ENCODE measurements at regions not wholly inside any gene's neighbourhood (a gene's known extent, or its start where the extent isn't known, plus 50 kb on each side); places are given as distances from the start of the nearest gene placed in this dataset.

- no peak for DNase-seq (ENCODE audit: low spot score)
These were observed 241.4 kb downstream of the EDEM1 start for GRCh38 chr3:5428607-5429516.

GRCh38 chr3:5429517-5429890 lies 242.0 kb downstream of the EDEM1 start:
- no peak for DNase-seq (ENCODE audit: low spot score)

GRCh38 chr3:5430701-5431100 lies 243.2 kb downstream of the EDEM1 start:
- no peak for DNase-seq (ENCODE audit: low spot score)

DNA sequence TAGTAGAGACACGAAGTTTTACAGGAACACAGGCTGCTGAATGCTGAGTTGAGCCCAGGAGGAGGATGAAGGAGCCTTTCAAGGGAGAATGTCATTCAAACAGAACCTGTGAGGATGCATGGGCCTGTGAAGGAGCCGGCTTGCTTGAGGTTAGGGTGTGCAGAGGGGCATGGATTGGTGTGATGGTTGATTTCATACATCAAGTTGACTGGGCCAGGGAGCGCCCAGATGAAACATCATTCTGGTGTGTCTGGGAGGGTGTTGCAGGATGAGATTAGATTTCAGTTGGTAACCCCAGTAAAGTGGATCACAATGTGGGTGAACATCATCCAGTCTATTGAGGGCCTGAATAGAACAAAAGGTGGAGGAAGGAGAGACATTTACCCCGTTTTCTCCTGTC lies 243.6 kb downstream of the EDEM1 start:
- no peak for DNase-seq (ENCODE audit: low spot score)

DNA sequence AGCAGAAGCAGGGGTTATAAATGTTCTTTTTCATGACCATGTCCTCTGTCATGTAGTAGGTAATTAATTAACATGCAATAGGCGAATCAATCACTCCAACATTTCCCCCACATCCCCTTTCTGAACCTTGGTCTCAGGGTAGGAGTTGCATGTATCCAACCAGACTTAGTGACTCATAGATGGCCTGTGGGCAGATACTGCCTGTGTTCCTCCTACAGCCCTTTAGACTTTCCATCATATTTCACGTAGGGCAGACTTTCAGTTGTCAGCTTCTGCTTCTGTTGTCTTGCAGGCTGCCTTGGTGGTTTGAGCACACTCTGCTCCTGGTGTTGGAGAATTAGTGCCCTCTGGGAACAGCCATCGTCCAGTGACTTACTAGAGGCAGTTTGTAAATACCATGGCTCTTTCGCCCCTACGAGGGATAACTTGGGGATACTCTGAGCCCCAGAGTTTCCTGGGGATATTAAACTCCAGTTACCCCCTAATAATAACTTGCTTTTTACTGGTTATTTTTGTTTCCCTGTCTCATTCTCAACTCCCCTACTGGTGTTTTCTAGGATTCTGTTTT lies 244.4 kb downstream of the EDEM1 start:
- no peak for DNase-seq (ENCODE audit: low spot score)

GRCh38 chr3:5437296-5437782 lies 249.8 kb downstream of the EDEM1 start:
- no peak for DNase-seq (ENCODE audit: low spot score)

DNA sequence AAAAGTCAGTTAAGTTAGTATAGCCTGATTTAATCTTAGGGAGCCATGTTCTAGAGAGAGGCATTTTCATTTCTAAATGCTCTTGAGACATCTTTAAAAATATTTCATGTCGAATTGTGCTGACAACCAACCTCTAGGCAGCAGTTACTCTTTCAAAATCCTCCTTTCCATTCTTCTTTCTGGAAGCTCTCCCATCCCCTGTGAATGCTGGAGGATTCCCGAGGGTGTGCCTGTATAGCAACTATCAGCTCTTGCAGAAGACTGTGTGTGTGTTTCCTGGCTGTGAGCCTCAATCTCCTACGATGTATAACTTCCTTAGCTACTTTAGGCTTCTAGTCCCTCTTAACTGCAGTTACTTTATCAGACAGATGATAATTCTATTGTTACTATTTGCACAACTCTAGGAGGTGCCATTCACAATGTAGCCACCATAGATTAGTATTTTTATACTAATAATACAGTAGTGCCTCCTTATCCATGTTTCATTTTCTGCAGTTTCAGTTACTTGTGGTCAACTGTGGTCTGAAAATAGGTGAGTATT lies 250.3 kb downstream of the EDEM1 start:
- no peak for DNase-seq (ENCODE audit: low spot score)

- DNase-seq (ENCODE audit: low spot score), result no peak
These were observed 253.9 kb downstream of the EDEM1 start for GRCh38 chr3:5441401-5441800.

GRCh38 chr3:5442106-5442785 lies 254.7 kb downstream of the EDEM1 start:
- no peak for DNase-seq (ENCODE audit: low spot score)

GRCh38 chr3:5442786-5443138 lies 255.3 kb downstream of the EDEM1 start:
- no peak for DNase-seq (ENCODE audit: low spot score)

- DNase-seq (ENCODE audit: low spot score), result no peak
These were observed 256.7 kb downstream of the EDEM1 start for GRCh38 chr3:5444253-5444652.

DNA sequence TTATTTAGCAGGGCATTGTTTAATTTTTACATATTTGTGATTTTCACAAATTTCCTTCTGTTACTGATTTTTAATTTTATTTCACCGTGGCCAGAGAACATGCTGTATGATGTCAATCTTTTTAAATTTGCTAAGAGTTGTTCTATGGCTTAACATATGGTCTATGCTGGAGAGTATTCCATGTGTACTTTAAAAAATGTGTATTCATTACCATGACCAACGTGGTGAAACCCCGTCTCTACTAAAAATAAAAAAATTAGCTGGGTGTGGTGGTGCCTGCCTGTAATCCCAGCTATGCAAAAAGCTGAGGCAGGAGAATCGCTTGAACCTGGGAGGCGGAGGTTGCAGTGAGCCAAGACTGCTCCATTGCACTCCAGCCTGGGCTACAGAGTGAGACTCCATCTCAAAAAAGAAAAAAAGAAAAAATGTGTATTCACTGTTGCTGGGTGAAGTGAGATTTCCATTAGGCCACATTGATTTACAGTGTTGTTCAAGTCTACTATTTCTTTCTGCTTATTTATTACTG lies 258.2 kb downstream of the EDEM1 start:
- DNase-seq (ENCODE audit: low spot score), result no peak

DNA sequence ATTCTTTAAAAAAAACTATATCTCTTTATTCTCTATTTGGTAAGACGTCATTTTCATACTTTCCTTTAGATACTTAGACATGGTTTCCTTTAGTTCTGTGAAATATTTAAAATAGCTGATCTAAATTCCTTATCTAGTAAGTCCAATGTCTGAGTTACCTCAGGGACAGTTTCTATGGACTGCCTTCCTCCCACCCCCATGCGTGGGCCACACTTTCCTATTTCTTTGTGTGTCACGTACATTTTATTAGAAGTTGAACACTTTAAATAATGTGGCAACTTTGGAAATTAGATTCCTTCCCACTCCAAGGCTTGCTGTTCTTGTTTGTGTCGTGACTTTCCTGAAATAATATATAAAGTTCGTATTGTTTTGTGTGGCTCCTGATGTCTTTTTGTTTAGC lies 260.7 kb downstream of the EDEM1 start:
- DNase-seq (ENCODE audit: low spot score), result no peak

DNA sequence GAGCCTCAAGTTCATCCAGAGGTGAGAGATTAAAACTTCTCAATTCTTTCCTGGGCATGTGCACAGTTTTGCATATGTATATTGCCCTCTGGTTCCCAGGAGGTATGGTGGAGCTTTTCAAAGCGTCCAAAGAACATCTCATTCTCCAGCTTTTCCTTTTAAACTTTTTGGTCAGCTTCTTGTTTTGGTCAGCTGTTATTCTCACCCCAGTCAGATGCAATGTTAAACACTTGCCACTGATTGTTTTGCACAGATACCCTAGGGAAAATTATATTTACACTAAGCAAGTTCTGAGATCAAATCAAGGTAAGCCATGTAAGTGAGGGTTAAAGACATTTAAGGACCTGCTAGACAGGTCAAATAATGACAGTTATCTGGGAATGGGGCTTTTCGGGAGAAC lies 261.3 kb downstream of the EDEM1 start:
- no peak for DNase-seq (ENCODE audit: low spot score)

GRCh38 chr3:5456199-5456598 lies 268.7 kb downstream of the EDEM1 start:
- DNase-seq (ENCODE audit: low spot score), result no peak

DNA sequence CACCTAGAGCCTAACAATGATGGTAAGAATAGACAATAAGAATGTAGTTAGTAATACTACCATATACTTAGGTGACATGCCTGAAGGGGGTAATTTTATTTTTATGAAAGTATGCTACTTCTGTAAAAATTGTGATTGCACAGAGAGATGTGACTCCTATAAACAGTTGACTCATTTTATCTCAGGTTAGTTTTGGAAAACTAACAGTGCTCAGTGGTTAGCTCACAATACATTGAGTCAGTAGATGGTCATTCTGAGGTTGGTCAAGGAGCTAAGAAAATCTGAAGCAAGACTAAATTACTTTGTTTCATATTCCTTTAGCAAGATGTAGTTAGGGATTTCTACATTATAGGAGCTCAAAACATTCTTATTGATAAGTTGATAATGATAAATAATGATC lies 271.0 kb downstream of the EDEM1 start:
- no peak for DNase-seq (ENCODE audit: low spot score)

DNA sequence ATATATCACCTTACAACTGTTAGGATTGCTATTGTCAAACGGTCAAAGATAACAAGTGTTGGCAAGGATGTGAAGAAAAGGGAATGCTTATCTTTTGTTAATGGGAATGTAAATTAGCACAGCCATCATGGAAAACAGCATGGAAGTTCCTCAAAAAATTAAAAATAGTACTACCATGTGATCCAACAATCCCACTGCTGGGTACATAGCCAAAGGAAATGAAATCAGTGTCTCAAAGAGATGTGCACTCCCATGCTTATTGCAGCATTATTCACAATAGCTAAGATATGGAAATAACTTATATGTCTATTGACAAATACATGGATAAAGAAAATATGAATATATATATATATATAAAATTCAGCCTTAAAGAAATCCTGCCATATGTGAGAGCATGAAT lies 274.6 kb downstream of the EDEM1 start:
- DNase-seq (ENCODE audit: low spot score), result no peak

DNA sequence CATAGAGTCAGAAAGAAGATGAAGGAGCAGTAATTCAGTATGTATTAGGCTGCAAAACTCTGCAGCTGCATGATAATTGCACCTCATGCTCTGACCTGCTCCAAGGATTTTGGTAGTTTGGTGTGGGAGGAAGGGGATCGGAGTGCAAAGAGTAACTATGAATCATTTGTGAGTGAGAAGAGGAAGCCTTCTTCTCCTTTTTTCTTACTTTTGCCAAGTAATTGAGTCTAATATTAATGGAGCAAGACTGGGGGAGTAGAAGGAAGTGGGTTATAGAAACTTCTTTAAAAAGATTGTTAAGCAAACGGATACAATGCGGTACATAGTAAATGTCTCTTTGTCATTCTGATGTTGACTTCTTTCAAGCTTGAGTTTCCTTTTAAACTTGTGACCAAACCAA lies 276.5 kb downstream of the EDEM1 start:
- no peak for DNase-seq (ENCODE audit: low spot score)

DNA sequence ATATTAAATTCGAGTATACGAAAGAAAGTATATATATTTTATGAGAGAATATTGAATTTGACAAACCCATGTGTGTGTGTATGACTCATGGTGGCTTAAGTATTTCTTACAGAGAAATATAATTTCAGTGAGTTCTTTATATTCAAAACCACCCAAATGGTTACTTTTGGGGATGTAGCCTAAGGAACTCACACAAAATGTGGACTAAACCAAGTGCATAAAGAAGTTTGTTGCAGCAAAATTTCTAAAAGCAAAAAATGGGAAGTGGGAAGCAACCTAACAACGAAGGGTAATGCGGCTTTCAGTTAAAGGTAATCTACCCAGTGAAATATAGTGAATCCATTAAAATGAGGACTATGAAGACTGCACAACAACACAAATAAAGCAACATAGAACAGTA lies 277.1 kb downstream of the EDEM1 start:
- DNase-seq (ENCODE audit: low spot score), result no peak

DNA sequence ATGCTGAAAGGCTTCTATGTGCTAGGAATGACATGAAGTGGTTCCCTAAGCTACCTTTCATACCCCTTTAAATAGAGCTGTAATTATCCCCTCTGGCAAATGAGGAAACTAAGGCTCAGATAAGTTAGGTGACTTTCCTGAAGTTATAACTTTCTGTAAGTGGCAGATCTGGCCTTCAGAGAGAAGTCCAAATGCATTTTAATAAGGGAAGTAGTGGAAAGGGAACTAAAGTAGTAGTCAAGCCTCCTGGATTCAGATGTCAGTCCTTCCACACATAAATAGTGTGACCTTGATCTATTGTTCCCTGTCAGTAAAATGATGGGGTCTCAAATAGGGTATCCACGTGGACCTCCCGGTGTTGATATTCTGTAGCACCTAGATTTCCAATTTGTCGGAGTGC lies 277.7 kb downstream of the EDEM1 start:
- no peak for DNase-seq (ENCODE audit: low spot score)

DNA sequence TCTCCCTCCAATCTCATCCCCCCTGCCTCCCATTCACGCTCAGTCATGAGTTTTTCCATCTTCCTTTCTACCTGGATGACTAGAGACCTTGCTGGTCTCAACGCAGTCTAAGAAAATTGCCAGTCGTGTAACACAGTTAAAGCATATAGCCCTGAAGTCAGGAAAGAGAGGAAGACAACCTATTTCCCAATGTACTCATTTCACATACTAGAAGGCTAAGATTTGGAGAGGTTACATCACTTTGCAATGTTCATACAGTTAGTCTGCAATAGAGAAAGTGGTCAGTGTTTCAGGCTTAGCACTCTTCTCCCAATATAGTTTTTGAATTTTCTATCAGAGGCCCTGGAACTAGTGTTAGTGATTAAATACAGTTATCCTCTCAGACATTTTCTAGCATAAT lies 278.6 kb downstream of the EDEM1 start:
- DNase-seq (ENCODE audit: low spot score), result no peak

DNA sequence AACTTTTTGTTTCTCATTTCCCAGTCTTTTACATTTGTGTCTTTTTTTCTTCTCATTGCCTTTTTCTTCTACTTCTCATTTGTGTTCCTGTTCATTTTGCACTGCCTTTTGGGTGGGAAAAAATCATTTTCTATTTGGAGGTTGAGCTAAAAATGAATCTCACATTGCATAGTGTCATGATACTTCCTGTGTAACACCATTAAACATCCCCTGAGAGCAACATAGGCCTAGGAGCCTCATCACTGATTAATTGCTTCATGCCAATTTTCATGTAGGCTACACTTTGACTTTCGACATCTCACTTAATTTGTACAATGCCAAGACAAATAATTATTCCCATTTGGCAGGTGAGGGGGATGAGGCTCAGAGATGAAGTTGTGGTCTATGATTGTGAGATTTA lies 279.2 kb downstream of the EDEM1 start:
- no peak for DNase-seq (ENCODE audit: low spot score)

DNA sequence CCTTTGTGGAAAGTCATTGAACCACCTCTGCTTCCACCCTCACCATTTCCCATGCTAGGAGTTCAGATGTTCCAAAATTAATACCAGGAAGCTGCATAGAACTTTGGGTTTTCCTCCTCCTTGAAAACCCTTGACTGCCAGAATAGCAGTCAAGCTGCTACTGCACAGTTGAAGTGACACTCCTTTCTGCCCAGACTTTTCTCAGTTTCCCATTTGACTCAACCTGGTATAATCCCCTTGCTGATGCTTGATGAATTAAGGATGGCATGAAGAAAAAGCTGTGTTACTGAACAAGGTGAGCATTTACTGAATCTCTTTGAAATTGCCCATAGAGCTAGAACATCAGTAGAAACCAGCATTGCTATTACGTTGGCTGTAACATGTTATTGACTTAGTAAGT lies 286.0 kb downstream of the EDEM1 start:
- no peak for DNase-seq (ENCODE audit: low spot score)
